ENCODE measurements at regions not wholly inside any gene's neighbourhood (a gene's known extent, or its start where the extent isn't known, plus 50 kb on each side); places are given as distances from the start of the nearest gene placed in this dataset.

DNA sequence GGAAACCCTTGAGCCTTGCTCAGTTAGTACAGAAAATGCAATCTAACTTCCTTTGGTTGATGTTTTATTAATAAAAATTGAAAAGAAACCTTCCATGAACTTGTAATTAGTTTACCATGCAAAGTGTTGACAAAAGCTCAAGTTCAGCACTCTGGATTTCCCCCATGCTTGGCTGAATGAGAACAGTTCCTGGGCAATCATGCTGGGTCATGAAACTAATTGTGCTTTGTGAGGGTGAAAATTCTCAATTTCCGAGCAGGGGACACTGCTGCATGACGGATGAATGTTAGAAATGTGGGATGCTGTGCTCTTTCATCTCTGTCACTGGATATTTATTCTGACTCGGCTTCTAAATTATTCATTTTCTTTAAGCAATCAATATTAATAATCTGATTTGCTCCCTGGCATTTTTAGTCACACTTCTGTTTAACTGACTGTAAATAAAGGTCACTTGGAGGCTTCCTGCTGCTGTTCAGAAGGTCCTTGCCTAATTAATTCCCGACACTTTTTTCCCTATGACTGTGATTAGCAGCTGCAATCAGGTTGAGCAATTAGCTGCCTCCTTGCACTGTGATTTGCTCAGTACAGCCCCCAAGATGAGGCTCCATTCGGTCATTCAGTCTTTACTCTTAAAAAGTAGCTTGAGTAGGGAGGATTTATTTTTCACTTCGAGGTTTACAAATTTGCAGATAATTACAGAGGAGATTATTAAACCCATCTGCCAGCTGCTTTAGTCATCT, 678.1 kb upstream of the ZNF608 start:
- DNase-seq (ENCODE audit: low read depth) = no peak
- no peak overlapping the region for H3K4me3 ChIP-seq (replicated peaks; ENCODE audit: low read depth, low read length)
- TF ChIP-seq, protein P1, sequence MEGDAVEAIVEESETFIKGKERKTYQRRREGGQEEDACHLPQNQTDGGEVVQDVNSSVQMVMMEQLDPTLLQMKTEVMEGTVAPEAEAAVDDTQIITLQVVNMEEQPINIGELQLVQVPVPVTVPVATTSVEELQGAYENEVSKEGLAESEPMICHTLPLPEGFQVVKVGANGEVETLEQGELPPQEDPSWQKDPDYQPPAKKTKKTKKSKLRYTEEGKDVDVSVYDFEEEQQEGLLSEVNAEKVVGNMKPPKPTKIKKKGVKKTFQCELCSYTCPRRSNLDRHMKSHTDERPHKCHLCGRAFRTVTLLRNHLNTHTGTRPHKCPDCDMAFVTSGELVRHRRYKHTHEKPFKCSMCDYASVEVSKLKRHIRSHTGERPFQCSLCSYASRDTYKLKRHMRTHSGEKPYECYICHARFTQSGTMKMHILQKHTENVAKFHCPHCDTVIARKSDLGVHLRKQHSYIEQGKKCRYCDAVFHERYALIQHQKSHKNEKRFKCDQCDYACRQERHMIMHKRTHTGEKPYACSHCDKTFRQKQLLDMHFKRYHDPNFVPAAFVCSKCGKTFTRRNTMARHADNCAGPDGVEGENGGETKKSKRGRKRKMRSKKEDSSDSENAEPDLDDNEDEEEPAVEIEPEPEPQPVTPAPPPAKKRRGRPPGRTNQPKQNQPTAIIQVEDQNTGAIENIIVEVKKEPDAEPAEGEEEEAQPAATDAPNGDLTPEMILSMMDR (IDR thresholded peaks at IDR 0.05; ENCODE audit: low read length, missing control alignments) = no peak

DNA sequence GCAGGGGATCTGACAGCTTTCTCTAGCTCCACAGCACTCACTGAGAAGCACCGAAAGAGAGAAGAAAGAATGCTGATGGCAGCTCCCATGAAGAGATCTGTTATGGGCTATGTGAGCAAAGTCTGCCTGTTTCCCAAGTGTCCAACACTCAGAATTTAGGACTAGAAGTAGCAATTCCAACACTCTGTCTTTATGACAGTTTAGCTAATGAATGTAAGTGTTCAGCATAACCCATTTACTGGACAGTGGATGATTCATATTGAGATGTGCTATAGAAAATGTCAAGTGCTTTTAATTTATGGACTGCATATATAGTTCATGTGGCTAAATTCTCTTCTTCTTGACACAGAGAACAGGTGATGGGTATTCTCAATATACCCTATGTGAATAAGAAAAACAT, 683.1 kb upstream of the ZNF608 start:
- no peak for DNase-seq (ENCODE audit: low read depth)
- TF ChIP-seq, protein P1 (IDR thresholded peaks at IDR 0.05; ENCODE audit: low read length, missing control alignments) = no peak

DNA sequence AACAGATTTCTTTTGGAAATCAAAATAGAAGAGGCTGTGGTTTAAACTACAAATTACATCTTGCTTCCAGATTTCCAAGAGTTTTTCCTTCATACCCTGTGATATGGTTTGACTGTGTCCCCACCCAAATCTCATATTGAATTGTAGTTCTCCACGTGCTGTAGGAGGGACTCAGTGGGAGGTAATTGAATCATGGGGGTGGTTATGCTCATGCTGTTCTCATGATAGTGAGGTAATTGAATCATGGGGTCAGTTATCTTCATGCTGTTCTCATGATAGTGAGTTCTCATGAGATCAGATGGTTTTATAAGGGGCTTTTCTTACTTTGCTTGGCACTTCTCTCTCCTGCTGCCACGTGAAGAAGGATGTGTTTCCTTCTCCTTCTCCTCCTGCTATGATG, 687.0 kb upstream of the ZNF608 start:
- no peak overlapping the region for H3K4me3 ChIP-seq (replicated peaks; ENCODE audit: low read depth, low read length)
- TF ChIP-seq, protein P1 (IDR thresholded peaks at IDR 0.05; ENCODE audit: low read length, missing control alignments) = no peak
- no peak for DNase-seq (ENCODE audit: low read depth)

More for the DNA sequence above, 683.1 kb upstream of the ZNF608 start:
- no peak overlapping the region for H3K4me3 ChIP-seq (replicated peaks; ENCODE audit: low read depth, low read length)

DNA sequence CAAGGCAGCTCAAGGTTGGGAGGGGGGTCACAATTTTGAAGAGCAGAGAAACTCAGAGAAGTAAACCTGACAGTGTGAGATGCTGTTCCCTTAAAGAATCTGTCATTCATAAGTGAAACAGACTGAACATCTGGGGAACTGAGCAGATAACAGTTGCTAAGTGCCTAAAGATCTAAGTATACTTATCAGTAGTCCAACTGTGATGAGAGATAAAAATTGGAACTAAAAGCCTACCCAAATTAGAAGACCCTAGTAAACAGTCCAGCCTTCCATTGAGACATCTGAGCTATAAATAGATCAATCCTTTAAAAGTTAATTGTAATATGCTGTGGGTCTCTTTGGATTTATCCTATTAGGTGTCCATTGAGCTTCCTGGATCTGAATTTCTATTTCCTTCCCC, 692.8 kb upstream of the ZNF608 start:
- TF ChIP-seq, protein P1 (IDR thresholded peaks at IDR 0.05; ENCODE audit: low read length, missing control alignments) = no peak
- H3K4me3 ChIP-seq (replicated peaks; ENCODE audit: low read depth, low read length) = no peak overlapping the region
- DNase-seq (ENCODE audit: low read depth) = no peak

DNA sequence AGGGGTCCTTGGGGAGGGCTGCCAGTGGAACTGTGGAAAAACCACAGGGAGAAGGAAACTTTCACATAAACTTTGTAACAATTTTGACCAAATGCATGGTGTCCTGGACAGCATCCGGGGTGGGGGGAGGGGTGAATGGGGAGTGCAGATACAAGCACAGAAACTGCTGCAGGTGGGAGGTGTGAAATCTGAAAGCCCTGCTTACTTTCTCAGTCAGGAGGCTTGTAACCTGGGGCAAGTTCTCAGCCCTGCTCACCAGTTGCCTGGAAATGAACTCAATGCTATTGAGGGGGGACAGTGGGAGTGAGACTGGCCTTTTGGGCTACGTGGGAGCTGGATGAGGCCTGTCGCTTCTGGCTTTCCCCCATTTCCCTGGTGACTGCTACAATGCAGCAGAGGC, 694.5 kb upstream of the ZNF608 start:
- H3K4me3 ChIP-seq (replicated peaks; ENCODE audit: low read depth, low read length) = no peak overlapping the region
- DNase-seq (ENCODE audit: low read depth) = no peak
- TF ChIP-seq, protein P1 (IDR thresholded peaks at IDR 0.05; ENCODE audit: low read length, missing control alignments) = no peak

DNA sequence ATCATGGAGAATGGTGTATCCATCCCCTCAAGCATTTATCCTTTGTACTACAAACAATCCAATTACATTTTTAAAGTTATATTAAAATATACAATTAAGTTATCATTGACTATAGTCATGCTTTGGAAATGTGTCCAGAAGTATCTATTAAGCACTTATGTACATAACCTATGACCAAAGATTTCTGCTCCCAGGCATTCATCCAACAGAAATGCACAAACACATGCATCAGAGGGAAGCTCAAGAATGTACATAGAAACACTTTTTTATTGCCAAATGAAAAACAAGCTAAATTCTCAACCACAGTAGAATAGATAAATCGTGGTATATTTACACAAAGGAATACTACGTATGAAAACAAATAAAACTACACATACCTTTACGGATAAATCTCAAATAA, 700.5 kb upstream of the ZNF608 start:
- DNase-seq (ENCODE audit: low read depth) = peak; percentile 68
- TF ChIP-seq, protein P1 (IDR thresholded peaks at IDR 0.05; ENCODE audit: low read length, missing control alignments) = no peak
- no peak overlapping the region for H3K4me3 ChIP-seq (replicated peaks; ENCODE audit: low read depth, low read length)

DNA sequence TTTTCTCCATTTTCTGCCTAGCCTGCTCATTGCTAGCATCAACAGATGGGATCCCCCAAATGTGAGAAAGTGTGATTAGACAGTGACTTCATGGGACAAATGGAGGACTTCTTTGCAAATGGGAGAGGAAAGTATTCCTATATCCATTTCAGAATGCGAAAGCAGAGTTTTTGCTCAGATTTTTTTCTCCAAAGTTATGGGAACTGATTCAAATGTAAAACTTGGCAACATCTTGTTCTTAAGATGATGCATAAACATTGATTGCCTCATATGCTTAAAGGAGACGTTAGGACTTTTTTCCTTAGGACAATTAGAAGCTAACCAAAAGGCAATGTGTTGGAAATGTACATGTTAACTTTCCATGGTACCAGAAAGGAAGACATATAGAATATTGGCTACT, 704.3 kb upstream of the ZNF608 start:
- peak; percentile 78 for DNase-seq (ENCODE audit: low read depth)
- TF ChIP-seq, protein P1 (IDR thresholded peaks at IDR 0.05; ENCODE audit: low read length, missing control alignments) = no peak
- no peak overlapping the region for H3K4me3 ChIP-seq (replicated peaks; ENCODE audit: low read depth, low read length)
